ENCODE measurements at regions not wholly inside any gene's neighbourhood (a gene's known extent, or its start where the extent isn't known, plus 50 kb on each side); places are given as distances from the start of the nearest gene placed in this dataset.

GRCh38 chr6:15773806-15774410, 111.1 kb upstream of the DTNBP1 start:
- intact Hi-C loops (cut with micrococcal nuclease): loop anchor here (10.0 kb wide), 3 partner anchors 391 to 921 kb away; no protein-coding TSS in a partner anchor
- Mint-ChIP-seq H3K4me1 (ENCODE audit: low read depth) (peaks cover 88% of the 10 kb centered on the region), H3K4me3 (ENCODE audit: low read depth) (peak overlapping the region; percentile 43), H3K27ac (peak overlapping the region; percentile 64), H3K9me3 (peaks cover 12% of the 10 kb centered on the region), H3K27me3 (ENCODE audit: low read depth) (no peaks in the 10 kb centered on the region), H3K36me3 (ENCODE audit: low read depth) (peaks cover 21% of the 10 kb centered on the region)
- no peak for DNase-seq (ENCODE audit: low spot score)

- peak overlapping the region; percentile 98 for H3K27ac Mint-ChIP-seq
- intact Hi-C loops (cut with micrococcal nuclease): loop anchor here (2.0 to 10.0 kb wide), 5 partner anchors 80 to 924 kb away; no protein-coding TSS in a partner anchor
- H3K9me3 Mint-ChIP-seq: peaks cover 12% of the 10 kb centered on the region
- peaks cover 59% of the 10 kb centered on the region for H3K4me1 Mint-ChIP-seq (ENCODE audit: low read depth)
- peak; percentile 12 for DNase-seq (ENCODE audit: low spot score)
- H3K36me3 Mint-ChIP-seq (ENCODE audit: low read depth): peaks cover 18% of the 10 kb centered on the region
- peak overlapping the region; percentile 65 for H3K4me3 Mint-ChIP-seq (ENCODE audit: low read depth)
- H3K27me3 Mint-ChIP-seq (ENCODE audit: low read depth): no peaks in the 10 kb centered on the region
Measured at GRCh38 chr6:15770347-15771143, 107.7 kb upstream of the DTNBP1 start.

GRCh38 chr6:15769511-15770018, 106.7 kb upstream of the DTNBP1 start:
- Mint-ChIP-seq H3K27ac (peak overlapping the region; percentile 98), H3K4me3 (ENCODE audit: low read depth) (no peak overlapping the region), H3K4me1 (ENCODE audit: low read depth) (peaks cover 53% of the 10 kb centered on the region), H3K9me3 (peaks cover 12% of the 10 kb centered on the region), H3K27me3 (ENCODE audit: low read depth) (no peaks in the 10 kb centered on the region), H3K36me3 (ENCODE audit: low read depth) (peaks cover 18% of the 10 kb centered on the region)
- intact Hi-C loops (cut with micrococcal nuclease): loop anchor here (2.0 to 10.0 kb wide), 5 partner anchors 79 to 925 kb away; no protein-coding TSS in a partner anchor
- no peak for DNase-seq (ENCODE audit: low spot score)

GRCh38 chr6:15768999-15769398, 106.2 kb upstream of the DTNBP1 start:
- Mint-ChIP-seq H3K27me3 (ENCODE audit: low read depth) (no peaks in the 10 kb centered on the region), H3K4me1 (ENCODE audit: low read depth) (peaks cover 53% of the 10 kb centered on the region), H3K4me3 (ENCODE audit: low read depth) (no peak overlapping the region), H3K36me3 (ENCODE audit: low read depth) (peaks cover 17% of the 10 kb centered on the region), H3K27ac (no peak overlapping the region), H3K9me3 (peaks cover 12% of the 10 kb centered on the region)
- no peak for DNase-seq (ENCODE audit: low spot score)
- intact Hi-C loops (cut with micrococcal nuclease): no loop called here

- DNase-seq (ENCODE audit: low spot score): no peak
Measured at GRCh38 chr6:15763837-15764236, 101.0 kb upstream of the DTNBP1 start.

GRCh38 chr6:15763364-15763763, 100.5 kb upstream of the DTNBP1 start:
- Mint-ChIP-seq H3K4me3 (ENCODE audit: low read depth) (no peak overlapping the region), H3K9me3 (peaks cover 6% of the 10 kb centered on the region), H3K4me1 (ENCODE audit: low read depth) (peaks cover 14% of the 10 kb centered on the region), H3K36me3 (ENCODE audit: low read depth) (no peaks in the 10 kb centered on the region), H3K27ac (no peak overlapping the region), H3K27me3 (ENCODE audit: low read depth) (no peaks in the 10 kb centered on the region)
- intact Hi-C loops (cut with micrococcal nuclease): no loop called here
- no peak for DNase-seq (ENCODE audit: low spot score)

More at GRCh38 chr6:15763837-15764236, 101.0 kb upstream of the DTNBP1 start:
- peaks cover 15% of the 10 kb centered on the region for H3K4me1 Mint-ChIP-seq (ENCODE audit: low read depth)
- H3K4me3 Mint-ChIP-seq (ENCODE audit: low read depth): no peak overlapping the region
- H3K27ac Mint-ChIP-seq: no peak overlapping the region
- intact Hi-C loops (cut with micrococcal nuclease): no loop called here
- no peaks in the 10 kb centered on the region for H3K36me3 Mint-ChIP-seq (ENCODE audit: low read depth)
- H3K9me3 Mint-ChIP-seq: peaks cover 6% of the 10 kb centered on the region
- no peaks in the 10 kb centered on the region for H3K27me3 Mint-ChIP-seq (ENCODE audit: low read depth)

GRCh38 chr6:15761045-15761502, 98.2 kb upstream of the DTNBP1 start:
- no peaks in the 10 kb centered on the region for H3K36me3 Mint-ChIP-seq (ENCODE audit: low read depth)
- no peaks in the 10 kb centered on the region for H3K27me3 Mint-ChIP-seq (ENCODE audit: low read depth)
- intact Hi-C loops (cut with micrococcal nuclease): no loop called here
- H3K9me3 Mint-ChIP-seq: peaks cover 6% of the 10 kb centered on the region
- DNase-seq (ENCODE audit: low spot score): no peak
- no peak overlapping the region for H3K4me3 Mint-ChIP-seq (ENCODE audit: low read depth)
- H3K4me1 Mint-ChIP-seq (ENCODE audit: low read depth): peaks cover 14% of the 10 kb centered on the region
- H3K27ac Mint-ChIP-seq: no peak overlapping the region

GRCh38 chr6:15758631-15759215, 95.9 kb upstream of the DTNBP1 start:
- Mint-ChIP-seq H3K9me3 (peaks cover 6% of the 10 kb centered on the region), H3K4me3 (ENCODE audit: low read depth) (no peak overlapping the region), H3K4me1 (ENCODE audit: low read depth) (peaks cover 7% of the 10 kb centered on the region), H3K36me3 (ENCODE audit: low read depth) (no peaks in the 10 kb centered on the region), H3K27me3 (ENCODE audit: low read depth) (no peaks in the 10 kb centered on the region), H3K27ac (no peak overlapping the region)
- no peak for DNase-seq (ENCODE audit: low spot score)
- intact Hi-C loops (cut with micrococcal nuclease): no loop called here

GRCh38 chr6:15755526-15755925, 92.7 kb upstream of the DTNBP1 start:
- no peak for DNase-seq (ENCODE audit: low spot score)
- H3K36me3 Mint-ChIP-seq (ENCODE audit: low read depth): no peaks in the 10 kb centered on the region
- H3K27me3 Mint-ChIP-seq (ENCODE audit: low read depth): no peaks in the 10 kb centered on the region
- intact Hi-C loops (cut with micrococcal nuclease): no loop called here
- H3K9me3 Mint-ChIP-seq: no peaks in the 10 kb centered on the region
- H3K4me3 Mint-ChIP-seq (ENCODE audit: low read depth): no peak overlapping the region
- H3K27ac Mint-ChIP-seq: no peak overlapping the region
- H3K4me1 Mint-ChIP-seq (ENCODE audit: low read depth): peaks cover 2% of the 10 kb centered on the region

GRCh38 chr6:15754706-15755079, 91.9 kb upstream of the DTNBP1 start:
- H3K4me1 Mint-ChIP-seq (ENCODE audit: low read depth): peaks cover 5% of the 10 kb centered on the region
- H3K4me3 Mint-ChIP-seq (ENCODE audit: low read depth): no peak overlapping the region
- no peaks in the 10 kb centered on the region for H3K9me3 Mint-ChIP-seq
- no peak overlapping the region for H3K27ac Mint-ChIP-seq
- no peak for DNase-seq (ENCODE audit: low spot score)
- no peaks in the 10 kb centered on the region for H3K36me3 Mint-ChIP-seq (ENCODE audit: low read depth)
- intact Hi-C loops (cut with micrococcal nuclease): no loop called here
- H3K27me3 Mint-ChIP-seq (ENCODE audit: low read depth): no peaks in the 10 kb centered on the region

GRCh38 chr6:15754035-15754705, 91.3 kb upstream of the DTNBP1 start:
- H3K9me3 Mint-ChIP-seq: no peaks in the 10 kb centered on the region
- no peaks in the 10 kb centered on the region for H3K27me3 Mint-ChIP-seq (ENCODE audit: low read depth)
- intact Hi-C loops (cut with micrococcal nuclease): no loop called here
- peaks cover 8% of the 10 kb centered on the region for H3K4me1 Mint-ChIP-seq (ENCODE audit: low read depth)
- H3K27ac Mint-ChIP-seq: no peak overlapping the region
- H3K4me3 Mint-ChIP-seq (ENCODE audit: low read depth): no peak overlapping the region
- DNase-seq (ENCODE audit: low spot score): no peak
- H3K36me3 Mint-ChIP-seq (ENCODE audit: low read depth): no peaks in the 10 kb centered on the region

- no peaks in the 10 kb centered on the region for H3K27me3 Mint-ChIP-seq (ENCODE audit: low read depth)
- no peak overlapping the region for H3K27ac Mint-ChIP-seq
- DNase-seq (ENCODE audit: low spot score): no peak
- H3K4me1 Mint-ChIP-seq (ENCODE audit: low read depth): peaks cover 9% of the 10 kb centered on the region
- H3K36me3 Mint-ChIP-seq (ENCODE audit: low read depth): no peaks in the 10 kb centered on the region
- no peaks in the 10 kb centered on the region for H3K9me3 Mint-ChIP-seq
- no peak overlapping the region for H3K4me3 Mint-ChIP-seq (ENCODE audit: low read depth)
- intact Hi-C loops (cut with micrococcal nuclease): no loop called here
Measured at GRCh38 chr6:15752820-15753219, 90.0 kb upstream of the DTNBP1 start.

Data from activated T-helper 2 cell treated with anti-CD3 and anti-CD28 coated beads, Interferon-gamma antibody, Interleukin-2, Interleukin-4, amounts not matched to agents 10 μg/mL and 5 μg/mL and 100 μg/mL, durations not matched to agents 14 hours and 24 hours and 36 hours (primary cell).